Astrocyte of the hippocampus (primary cell): ENCODE measurements at regions not wholly inside any gene's neighbourhood (a gene's known extent, or its start where the extent isn't known, plus 50 kb on each side); places are given as distances from the start of the nearest gene placed in this dataset.
A peak's percentile ranks its signal among the peaks of the same experiment; 100 is the strongest.
"Not testable (repeated sequence)": the region's sequence is repeated elsewhere in the genome, so short reads cannot be mapped to it uniquely, and the experiment has no call there.

Source experiments
- DNase-seq: peaks from one replicate; pipeline ENCODE4 v3.0.0; 2011; ENCODE audit warnings: low read depth, low spot score

DNA sequence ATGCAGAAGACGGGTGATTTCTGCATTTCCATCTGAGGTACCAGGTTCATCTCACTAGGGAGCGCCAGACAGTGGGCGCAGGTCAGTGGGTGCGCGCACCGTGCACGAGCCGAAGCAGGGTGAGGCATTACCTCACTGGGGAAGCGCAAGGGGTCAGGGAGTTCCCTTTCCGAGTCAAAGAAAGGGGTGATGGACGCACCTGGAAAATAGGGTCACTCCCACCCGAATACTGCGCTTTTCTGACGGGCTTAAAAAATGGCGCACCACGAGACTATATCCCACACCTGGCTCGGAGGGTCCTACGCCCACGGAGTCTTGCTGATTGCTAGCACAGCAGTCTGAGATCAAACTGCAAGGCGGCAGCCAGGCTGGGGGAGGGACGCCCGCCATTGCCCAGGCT is 1246.0 kb upstream of the PABPC4L start:
- not testable (repeated sequence) for DNase-seq

DNA sequence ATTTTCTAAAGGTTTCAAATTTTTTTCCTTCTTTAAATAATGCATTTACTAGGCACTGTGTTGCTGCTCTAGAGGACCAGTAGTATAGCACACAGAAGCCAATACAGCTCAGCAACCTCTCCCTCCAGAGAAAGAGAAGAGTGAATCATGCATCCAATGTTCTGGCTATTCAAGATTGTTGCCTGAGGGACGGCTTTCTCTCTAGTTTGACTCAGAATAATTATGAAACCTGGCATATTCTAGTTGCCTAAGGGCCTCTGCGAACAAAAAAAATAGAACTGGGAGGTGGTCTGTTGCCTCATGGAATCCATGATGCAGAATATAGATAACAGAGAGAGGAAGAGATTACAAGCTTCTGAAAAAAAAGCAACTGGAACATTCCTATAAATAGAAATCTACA is 1233.3 kb upstream of the PABPC4L start:
- no peak for DNase-seq

DNA sequence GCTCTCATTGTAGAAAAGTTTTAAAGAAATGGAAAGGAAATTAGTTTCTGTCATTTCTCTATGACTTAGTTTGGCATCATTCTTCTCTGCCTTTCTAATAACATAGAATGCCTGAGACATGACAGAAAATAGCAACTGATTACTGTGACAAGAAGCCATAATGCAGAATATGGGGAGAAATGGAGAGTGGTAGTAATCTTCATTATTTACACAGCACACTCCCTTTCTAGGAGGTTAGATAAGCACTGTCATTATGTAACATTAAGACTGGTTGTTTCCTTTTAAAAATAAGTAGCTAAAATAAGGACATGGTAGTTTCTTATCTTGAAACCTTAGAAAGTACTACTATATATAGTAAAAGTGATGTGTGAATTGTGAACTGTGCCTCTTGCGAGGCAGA is 1227.9 kb upstream of the PABPC4L start:
- no peak for DNase-seq

DNA sequence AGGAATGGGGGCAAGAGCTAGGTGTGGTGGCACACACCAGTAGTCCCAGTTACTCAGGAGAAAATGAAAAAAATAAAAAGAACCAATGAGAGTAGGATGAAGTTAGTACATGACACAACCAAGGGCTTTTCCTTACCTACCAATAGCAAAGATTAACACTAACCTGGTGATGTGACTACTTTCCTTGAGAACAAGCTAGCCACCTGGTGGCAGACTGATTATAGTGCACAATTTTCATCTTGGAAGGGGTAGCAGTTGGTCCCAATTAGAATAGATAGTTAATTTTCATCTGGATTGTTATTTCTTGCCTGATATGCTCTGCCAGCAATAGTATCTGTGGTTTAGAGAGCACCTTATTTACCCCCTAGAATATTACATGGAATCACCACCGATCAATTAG is 1216.8 kb upstream of the PABPC4L start:
- peak; percentile 31 for DNase-seq

DNA sequence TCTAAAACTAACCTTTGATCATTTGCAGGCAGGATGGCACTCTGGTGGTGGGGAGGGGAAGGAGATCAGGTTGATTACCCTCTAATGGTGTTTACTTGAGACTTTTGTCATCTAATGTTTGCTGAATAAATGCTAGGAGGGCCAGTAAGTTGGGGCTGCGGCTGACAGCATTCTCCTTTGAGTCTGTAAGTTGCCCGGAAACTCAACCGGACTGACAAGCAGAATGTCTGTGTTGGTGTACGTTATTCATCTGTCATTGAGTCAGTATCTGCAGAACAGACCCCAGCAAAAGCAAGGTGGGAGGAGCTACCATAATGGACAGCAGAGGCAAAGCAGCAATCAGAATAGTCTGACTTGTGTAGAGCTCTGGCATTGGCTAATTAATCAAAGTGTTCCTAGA is 1210.6 kb upstream of the PABPC4L start:
- no peak for DNase-seq

DNA sequence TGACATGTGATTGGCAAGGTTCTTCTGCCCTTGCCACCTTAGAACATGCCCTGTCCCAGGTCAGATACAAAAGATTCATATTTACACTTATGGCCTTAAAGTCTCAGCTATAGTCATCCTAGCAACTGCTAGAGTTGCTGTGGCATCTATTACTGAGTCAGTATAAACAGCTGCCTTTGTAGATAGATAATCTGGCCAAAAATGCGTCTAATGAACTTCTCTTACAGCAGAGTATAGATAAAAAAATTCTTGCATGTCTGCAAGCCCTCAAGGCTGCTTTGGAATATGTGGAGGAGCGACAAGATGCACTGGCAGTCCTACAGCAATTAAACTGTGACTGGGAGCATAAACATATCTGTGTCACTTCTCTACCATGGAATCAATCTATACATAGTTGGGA is 1209.7 kb upstream of the PABPC4L start:
- DNase-seq, result no peak

DNA sequence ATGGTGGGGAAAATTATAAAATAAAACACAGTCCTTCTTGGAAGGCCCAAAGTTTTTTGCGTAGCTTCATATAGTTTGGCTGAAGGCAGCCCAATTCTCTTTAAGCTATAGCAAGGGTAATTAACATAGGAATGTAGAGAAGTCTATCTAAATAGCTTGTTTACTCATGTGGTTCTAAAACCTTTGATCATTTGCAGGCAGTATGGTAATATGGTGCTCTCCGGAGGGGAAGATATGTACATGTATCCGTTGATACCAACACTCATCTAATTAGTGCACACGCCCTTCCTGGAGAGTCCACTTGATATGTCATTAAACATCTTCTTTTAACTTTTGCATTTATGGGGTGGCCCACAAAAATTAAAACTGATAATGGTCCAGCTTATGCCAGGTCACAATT is 1207.7 kb upstream of the PABPC4L start:
- not testable (repeated sequence) for DNase-seq

DNA sequence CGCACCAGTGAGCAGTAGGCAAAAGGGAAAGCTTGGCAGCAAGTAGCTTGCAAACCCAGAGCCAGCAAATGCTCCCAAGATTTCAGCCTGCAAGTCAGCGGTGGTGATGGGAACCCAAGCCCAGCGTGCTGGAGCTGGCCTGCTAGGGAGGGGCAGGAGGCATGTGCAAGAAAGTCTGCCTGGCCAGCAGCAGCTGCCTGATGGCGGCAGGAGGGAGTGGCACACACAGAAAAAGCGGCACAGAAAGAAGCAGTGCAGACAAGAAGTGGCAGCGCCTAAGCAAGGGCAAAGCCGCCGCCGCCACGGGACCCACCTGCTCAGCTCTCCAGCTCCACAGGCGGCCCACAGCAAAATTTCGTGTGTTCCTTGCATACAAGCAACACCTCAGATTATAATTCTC is 1206.5 kb upstream of the PABPC4L start:
- DNase-seq, result no peak

DNA sequence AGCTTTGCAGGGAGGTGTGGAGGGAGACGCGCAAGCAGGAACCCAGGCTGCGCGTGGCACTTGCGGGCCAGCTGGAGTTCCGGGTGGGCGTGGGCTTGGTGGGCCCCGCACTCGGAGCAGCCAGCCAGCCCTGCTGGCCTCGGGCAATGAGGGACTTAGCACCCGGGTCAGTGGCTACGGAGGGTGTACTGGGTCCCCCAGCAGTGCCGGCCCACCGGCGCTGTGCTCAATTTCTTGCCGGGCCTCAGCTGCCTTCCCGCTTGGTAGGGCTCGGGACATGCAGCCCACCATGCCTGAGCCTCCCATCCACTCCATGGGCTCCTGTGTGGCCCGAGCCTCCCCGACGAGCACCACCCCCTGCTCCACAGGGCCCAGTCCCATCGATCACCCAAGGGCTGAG is 1205.0 kb upstream of the PABPC4L start:
- not testable (repeated sequence) for DNase-seq

DNA sequence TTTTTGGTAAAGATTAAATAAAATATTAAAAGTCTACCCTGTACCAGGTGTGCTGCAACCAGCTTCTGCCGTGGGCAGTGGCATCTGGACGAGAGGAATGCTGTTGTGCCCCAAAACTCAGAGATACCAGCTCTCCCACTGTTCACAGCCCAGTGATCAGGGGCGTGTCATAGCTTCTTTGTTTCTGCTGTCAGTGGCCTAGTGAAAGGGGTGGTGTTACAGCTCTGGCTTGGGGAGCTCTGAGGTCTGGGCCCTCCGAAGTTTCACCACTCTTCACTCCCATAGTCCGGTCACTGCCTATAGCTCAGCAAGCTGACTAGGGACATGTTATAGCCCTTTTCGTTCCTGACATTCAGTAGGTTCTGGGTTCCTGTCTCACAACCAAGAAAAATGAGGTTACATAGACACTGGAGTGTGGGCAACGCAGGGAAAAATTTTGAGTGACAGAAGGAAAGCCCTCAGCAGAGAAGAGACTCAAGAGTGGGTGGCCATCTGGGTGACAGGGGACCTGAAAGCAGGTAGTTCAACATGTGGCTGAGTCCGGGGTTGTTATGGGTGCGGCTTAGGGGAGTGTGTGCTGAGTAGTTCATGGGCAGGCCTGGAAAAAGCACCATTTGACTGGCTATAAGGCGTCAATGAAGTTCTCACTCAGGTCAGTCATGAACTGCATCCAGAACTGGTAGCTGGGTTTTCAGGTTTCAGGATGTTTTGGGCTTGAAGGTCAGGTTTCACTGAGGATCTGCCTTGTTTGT is 1184.4 kb upstream of the PABPC4L start:
- no peak for DNase-seq

DNA sequence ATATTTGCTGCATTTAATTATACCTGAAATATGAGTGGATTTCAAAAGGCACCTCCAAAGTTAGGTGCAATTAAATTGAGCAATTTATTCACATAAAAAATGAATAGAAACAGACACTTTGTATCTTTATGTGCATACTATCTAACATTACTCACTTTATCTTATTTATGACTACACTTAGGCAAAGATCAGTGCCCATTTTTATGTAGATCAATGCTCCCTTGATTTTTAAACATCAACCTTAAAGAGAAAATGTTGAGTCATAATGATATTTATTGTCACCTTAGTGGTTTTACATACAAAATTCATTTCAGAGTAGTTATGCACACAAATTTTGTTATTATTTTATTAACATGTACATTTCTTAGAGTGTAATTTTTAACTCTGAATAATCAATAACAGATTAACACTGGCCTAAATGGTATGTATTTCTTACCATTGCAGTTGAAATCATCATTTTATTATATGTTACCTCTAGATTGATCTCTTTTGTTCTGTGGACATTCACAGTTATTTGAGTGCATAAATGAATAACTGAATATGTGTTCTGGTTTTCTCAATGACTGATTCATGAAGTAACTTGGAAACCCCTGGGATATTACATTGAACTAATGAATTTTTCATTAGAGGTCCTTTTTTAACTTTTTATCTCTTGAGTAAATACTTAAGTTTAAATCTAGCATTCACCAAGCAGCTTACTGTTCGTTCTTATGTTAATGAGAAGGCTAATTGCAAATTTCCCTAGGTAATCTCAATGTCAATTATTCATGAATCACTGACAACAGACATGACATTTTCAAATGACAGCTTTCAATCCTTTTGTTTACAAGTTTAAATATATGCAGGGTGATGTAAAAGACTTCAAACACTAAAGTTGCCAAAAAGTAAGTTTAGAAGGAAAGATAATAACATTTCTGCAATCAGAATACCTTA is 1182.0 kb upstream of the PABPC4L start:
- no peak for DNase-seq

DNA sequence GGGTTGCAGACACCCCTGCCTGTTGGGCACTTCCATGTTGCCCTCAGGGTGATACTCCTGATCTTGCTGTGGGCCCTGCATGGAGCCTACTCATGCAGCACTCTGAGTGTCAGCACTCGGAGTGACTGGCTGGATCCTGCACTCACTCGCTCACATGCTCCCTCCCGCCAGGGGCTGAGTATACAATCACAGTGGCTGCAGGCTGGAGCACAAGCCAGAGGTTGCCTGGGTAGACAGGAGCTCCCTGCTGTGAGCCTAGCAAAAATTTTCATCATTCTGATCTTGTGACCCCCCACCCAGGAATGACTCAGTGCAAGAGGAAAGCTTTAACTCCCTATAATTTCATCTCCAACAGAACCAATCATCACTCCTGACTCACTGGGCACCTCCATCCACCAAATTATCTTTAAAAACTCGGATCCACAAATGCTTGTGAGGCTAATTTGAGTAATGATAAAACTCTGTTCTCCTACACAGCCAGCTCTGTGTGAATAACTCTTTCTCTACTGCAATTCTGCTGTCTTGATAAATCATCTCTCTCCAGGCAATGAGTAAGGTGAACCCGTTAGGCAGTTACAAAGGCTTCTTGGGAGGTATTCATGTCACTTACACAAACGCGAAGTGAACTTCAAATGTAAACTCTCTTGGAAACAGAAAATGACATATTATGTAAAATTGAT is 1180.8 kb upstream of the PABPC4L start:
- no peak for DNase-seq

DNA sequence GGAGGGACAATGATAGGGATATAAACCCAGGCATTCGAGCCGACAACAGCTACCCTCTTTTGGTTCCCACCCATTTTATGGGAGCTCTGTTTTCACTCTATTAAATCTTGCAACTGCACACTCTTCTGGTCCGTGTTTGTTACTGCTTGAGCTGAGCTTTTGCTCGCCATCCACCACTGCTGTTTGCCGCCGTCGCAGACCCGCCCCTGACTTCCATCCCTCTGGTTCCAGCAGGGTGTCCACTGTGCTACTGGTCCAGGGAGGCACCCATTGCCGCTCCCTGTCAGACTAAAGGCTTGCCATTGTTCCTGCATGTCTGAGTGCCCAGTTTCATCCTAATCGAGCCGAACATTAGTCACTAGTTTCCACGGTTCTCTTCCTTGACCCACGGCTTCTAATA is 1170.5 kb upstream of the PABPC4L start:
- no peak for DNase-seq

DNA sequence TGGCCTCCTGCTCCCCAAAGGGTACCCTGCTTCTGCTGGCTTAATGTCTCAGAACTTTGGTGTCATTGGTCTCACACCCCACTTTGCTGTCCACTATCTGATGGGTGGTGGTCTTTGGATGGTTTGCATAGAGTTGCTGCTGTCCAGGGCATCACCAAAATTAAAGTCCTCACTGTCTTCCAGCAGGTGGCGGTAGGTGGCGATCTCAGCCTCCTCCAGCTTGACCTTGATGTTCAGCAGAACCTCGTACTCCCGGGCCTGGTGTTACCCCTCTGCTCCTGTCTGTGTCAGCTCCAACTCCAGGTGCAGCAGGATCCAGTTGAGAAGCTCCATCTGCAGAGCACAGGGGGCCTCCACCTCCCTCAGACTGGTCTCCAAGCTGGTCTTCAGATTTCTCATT is 1169.5 kb upstream of the PABPC4L start:
- no peak for DNase-seq

DNA sequence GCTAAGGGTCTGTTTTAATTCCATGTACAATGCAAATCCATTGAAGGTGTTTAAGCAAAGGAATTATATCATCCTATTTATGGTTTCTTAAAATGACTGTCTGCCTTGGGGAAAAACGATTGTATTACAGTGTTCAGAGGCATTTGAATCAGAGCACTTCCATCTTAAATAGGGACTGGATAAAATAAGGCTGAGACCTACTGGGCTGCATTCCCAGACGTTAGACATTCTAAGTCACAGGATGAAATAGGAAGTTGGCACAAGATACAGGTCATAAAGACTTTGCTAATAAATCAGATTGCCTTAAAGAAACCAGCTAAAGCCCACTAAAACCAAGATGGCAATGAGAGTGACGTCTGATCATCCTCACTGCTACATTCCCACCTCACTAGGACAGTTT is 1167.2 kb upstream of the PABPC4L start:
- peak; percentile 5 for DNase-seq

DNA sequence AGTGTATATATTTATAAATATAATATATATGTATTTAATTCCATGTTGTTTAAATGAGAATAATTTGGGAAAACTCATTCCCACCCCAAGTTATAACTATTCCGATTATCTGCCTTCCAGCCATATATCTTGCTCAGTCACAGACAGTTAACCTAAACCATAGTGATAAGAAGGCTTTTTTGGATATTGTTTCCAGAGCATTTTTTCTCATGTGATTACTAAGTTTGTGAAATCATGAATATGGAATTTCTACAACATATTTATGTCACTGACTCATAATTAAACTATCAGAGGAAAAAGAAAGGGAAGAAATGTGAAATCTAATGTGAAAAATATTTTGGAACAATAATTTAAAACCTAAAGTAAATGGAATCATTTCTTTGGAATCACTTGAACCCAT is 1163.5 kb upstream of the PABPC4L start:
- no peak for DNase-seq

DNA sequence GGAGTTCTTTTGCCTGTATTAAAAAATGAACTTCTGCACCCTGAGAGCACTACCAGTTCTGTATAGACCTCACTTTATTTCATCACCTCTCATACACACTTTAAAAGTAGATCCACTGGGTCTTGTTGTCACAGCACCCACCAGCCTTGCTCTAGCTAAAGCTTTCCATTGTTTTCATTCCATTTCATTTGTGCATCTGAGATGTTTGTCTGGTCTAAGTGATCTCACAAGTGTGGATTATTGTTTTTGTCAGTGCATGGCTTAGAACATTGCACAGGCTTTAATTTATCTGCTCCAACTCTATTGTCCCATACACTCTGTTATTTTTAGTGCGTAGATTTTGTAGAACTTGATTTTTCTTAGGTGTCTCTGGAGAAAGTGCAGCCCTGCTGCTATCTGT is 1157.5 kb upstream of the PABPC4L start:
- DNase-seq, result no peak

DNA sequence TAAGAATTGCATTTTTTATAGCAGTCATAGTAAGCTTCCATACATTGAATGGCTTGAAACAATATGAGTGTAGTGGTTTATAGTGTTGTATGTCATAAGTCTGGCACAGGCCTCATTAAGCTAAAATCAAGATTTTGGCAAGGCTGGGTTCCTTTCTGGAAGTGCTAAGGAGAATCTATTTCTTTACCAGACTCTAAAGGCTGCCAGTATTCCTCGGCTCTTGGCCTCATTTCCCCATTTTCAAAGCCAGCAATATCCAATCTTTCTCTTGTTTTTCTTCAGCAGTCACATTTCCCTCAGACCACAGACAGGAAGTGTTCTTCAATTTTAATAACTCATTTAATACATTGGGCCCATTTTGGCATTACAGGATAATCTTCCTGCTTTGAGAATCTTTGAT is 1155.5 kb upstream of the PABPC4L start:
- DNase-seq, result no peak

DNA sequence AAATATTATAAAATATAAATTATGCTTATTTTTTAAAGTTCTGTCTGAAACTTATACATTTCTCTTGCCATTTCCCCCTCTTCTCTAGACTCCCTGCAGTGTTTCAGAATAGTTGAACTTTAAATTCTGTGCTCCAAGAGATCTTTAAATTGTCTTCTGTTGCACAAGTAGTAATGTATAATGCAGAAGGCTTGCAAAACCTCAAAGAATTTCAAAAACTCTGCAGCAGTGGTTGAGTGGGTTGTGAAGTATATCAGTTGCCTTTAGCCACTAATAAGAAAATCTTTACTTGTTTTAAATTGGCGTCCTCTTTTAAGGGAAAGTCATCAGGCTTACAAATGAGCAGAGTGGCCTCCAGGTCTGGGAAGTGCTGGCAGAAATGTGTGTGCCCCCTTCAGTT is 1153.3 kb upstream of the PABPC4L start:
- DNase-seq, result peak; percentile 33

DNA sequence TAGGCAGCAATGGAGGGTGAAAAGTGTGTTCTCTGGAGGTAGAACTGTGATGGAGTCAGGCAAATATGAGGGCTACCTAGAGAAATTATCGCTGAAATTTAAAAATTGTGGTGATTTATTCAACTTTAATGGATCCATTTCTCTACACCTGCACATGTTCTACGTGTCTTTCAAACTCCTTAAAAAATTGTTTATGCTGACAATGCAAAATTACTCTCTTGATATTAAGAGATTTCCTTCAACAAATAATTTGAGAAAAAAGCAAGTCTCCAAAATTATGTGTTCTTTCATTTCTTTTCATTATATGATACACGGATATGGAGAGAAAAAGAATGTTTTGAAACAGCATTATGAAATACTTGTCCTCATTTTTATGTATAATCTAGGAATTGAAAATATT is 1151.4 kb upstream of the PABPC4L start:
- DNase-seq, result no peak

DNA sequence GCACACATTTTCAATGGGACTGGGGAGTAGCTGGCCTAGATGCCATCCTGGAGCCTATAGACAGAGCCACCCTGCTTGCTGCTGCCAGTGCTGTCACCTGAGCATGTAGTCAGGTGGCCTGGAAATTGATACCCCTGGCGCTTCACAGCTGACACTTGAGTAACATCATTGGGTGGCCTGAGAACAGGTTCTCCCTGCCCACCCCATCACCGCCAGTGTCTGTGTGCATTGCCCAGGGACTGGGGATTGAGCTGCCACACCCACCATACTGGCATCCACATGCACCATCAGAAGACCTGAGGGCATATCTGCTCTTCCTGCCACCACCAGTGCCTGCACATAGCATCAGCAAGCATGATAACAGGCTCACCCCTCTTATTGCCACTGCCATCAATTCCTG is 1142.9 kb upstream of the PABPC4L start:
- DNase-seq, result no peak

DNA sequence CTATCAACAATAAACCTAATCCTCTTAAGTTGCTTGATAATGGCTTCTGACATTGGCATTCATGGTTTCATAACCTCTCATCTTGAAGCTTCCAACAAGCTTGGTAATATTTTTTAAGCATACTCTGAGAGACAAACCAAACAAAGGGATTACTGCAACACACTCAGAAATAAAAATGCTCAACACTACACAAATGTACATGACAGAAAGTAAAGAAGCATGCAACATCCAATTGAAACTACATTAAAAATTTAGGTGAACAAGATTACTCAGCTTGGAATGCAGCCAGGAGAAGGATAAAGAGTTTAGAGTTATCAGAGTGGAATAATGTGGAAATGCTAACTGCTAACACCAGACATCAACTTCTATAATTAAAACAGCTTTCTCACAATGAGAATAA is 1136.6 kb upstream of the PABPC4L start:
- peak; percentile 4 for DNase-seq
